SHP77 treated with DMSO at 0.1 percent for 48 hours (cell line): ENCODE measurements at regions not wholly inside any gene's neighbourhood (a gene's known extent, or its start where the extent isn't known, plus 50 kb on each side); places are given as distances from the start of the nearest gene placed in this dataset.

Experiments used
- DNase-seq: peaks from one replicate; lab custom pipeline; 2025; lab: John Stamatoyannopoulos, UW

- no peak for DNase-seq
Observed at GRCh38 chr1:96296991-96297390, 424.6 kb upstream of the PTBP2 start.

- no peak for DNase-seq
Observed at GRCh38 chr1:96306809-96307560, 414.6 kb upstream of the PTBP2 start.

- DNase-seq, result no peak
Observed at GRCh38 chr1:96308314-96308713, 413.3 kb upstream of the PTBP2 start.

GRCh38 chr1:96309783-96310182 lies 411.8 kb upstream of the PTBP2 start:
- no peak for DNase-seq

GRCh38 chr1:96313216-96313615 lies 408.4 kb upstream of the PTBP2 start:
- DNase-seq, result no peak

- no peak for DNase-seq
Observed at GRCh38 chr1:96329121-96329520, 392.5 kb upstream of the PTBP2 start.

GRCh38 chr1:96331596-96331995 lies 390.0 kb upstream of the PTBP2 start:
- no peak for DNase-seq

- no peak for DNase-seq
Observed at GRCh38 chr1:96333522-96334235, 387.9 kb upstream of the PTBP2 start.

- no peak for DNase-seq
Observed at GRCh38 chr1:96334236-96334557, 387.4 kb upstream of the PTBP2 start.

- no peak for DNase-seq
Observed at GRCh38 chr1:96338622-96339021, 383.0 kb upstream of the PTBP2 start.

GRCh38 chr1:96340686-96341085 lies 380.9 kb upstream of the PTBP2 start:
- no peak for DNase-seq

- DNase-seq, result no peak
Observed at GRCh38 chr1:96346719-96347118, 374.9 kb upstream of the PTBP2 start.

- DNase-seq, result no peak
Observed at GRCh38 chr1:96349896-96350295, 371.7 kb upstream of the PTBP2 start.

- no peak for DNase-seq
Observed at GRCh38 chr1:96352733-96353132, 368.9 kb upstream of the PTBP2 start.

- DNase-seq, result no peak
Observed at GRCh38 chr1:96355521-96355920, 366.1 kb upstream of the PTBP2 start.

GRCh38 chr1:96355961-96356360 lies 365.6 kb upstream of the PTBP2 start:
- no peak for DNase-seq

GRCh38 chr1:96357141-96357765 lies 364.3 kb upstream of the PTBP2 start:
- no peak for DNase-seq

GRCh38 chr1:96358057-96358456 lies 363.5 kb upstream of the PTBP2 start:
- no peak for DNase-seq

- DNase-seq, result no peak
Observed at GRCh38 chr1:96360036-96360795, 361.4 kb upstream of the PTBP2 start.

- no peak for DNase-seq
Observed at GRCh38 chr1:96361271-96361856, 360.2 kb upstream of the PTBP2 start.

- no peak for DNase-seq
Observed at GRCh38 chr1:96361961-96362360, 359.6 kb upstream of the PTBP2 start.

GRCh38 chr1:96362623-96363022 lies 359.0 kb upstream of the PTBP2 start:
- no peak for DNase-seq
